ENCODE measurements at regions not wholly inside any gene's neighbourhood (a gene's known extent, or its start where the extent isn't known, plus 50 kb on each side); places are given as distances from the start of the nearest gene placed in this dataset.
"Not testable (repeated sequence)": the region's sequence is repeated elsewhere in the genome, so short reads cannot be mapped to it uniquely, and the experiment has no call there.

DNA sequence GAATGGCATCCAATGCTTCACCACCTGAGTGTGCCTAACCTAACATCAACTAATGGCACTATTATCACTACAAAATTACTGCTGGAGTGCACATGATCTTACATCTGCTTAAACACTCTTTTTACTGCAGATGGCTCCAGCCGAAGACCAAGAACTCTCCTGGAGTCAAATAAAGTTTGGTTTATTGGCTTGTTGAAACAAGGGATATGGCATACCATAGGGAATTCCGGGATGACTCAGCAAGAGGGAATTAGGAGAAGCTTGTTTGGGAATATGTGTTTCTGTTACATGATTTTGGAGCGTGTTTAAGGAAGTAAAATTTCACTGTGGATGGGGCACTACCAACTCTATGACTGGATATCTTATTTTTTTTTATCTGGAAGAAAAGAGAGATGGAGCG is 872.6 kb downstream of the DTWD2 start:
- peak; percentile 35 for DNase-seq (ENCODE audit: unreplicated experiment)
- intact Hi-C loops (cut with micrococcal nuclease): no loop called here
- no peaks in the 10 kb centered on the region for H3K36me3 Mint-ChIP-seq (ENCODE audit: insufficient read depth, unreplicated experiment)
- H3K9me3 Mint-ChIP-seq (ENCODE audit: unreplicated experiment): no peaks in the 10 kb centered on the region
- POLR2A ChIA-PET: no interaction called here
- no TSS peak for BruUV-seq (replicated peaks)
- H3K4me1 Mint-ChIP-seq (ENCODE audit: insufficient read depth, unreplicated experiment): peaks cover 5% of the 10 kb centered on the region
- H3K27ac Mint-ChIP-seq (ENCODE audit: low read depth, unreplicated experiment): no peak overlapping the region
- no peak overlapping the region for H3K4me3 Mint-ChIP-seq (ENCODE audit: unreplicated experiment)
- CTCF ChIA-PET: interaction anchor here (0.6 kb wide), 1 partner anchor 220 kb away, joined by 4 read pairs; no protein-coding TSS in a partner anchor
- TF ChIP-seq, protein P1, sequence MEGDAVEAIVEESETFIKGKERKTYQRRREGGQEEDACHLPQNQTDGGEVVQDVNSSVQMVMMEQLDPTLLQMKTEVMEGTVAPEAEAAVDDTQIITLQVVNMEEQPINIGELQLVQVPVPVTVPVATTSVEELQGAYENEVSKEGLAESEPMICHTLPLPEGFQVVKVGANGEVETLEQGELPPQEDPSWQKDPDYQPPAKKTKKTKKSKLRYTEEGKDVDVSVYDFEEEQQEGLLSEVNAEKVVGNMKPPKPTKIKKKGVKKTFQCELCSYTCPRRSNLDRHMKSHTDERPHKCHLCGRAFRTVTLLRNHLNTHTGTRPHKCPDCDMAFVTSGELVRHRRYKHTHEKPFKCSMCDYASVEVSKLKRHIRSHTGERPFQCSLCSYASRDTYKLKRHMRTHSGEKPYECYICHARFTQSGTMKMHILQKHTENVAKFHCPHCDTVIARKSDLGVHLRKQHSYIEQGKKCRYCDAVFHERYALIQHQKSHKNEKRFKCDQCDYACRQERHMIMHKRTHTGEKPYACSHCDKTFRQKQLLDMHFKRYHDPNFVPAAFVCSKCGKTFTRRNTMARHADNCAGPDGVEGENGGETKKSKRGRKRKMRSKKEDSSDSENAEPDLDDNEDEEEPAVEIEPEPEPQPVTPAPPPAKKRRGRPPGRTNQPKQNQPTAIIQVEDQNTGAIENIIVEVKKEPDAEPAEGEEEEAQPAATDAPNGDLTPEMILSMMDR (IDR thresholded peaks at IDR 0.05; ENCODE audit: unreplicated experiment): no peak
- no peaks in the 10 kb centered on the region for H3K27me3 Mint-ChIP-seq (ENCODE audit: insufficient read depth, unreplicated experiment)

DNA sequence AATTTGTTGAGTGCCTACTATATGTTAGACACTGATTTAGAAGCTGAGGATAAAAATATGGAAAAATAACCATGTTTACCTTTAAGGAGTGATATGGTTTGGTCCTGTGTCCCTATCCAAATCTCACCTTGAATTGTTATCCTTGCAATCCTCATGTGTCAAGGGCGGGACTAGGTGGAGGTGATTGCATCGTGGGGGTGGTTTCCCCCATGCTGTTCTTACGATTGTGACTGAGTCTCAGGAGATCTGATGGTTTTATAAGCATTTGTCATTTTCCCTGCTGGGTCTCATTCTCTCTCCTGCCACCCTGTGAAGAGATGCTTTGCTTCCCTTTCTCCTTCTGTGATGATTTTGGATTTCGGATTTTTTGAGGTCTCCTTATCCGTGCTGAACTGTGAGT is 876.4 kb downstream of the DTWD2 start:
- H3K27me3 Mint-ChIP-seq (ENCODE audit: insufficient read depth, unreplicated experiment): no peaks in the 10 kb centered on the region
- H3K4me1 Mint-ChIP-seq (ENCODE audit: insufficient read depth, unreplicated experiment): peaks cover 5% of the 10 kb centered on the region
- intact Hi-C loops (cut with micrococcal nuclease): no loop called here
- TF ChIP-seq, protein P1 (IDR thresholded peaks at IDR 0.05; ENCODE audit: unreplicated experiment): no peak
- ChIA-PET POLR2A (no interaction called here), CTCF (interaction anchor here (0.6 kb wide), 1 partner anchor 1248 kb away, joined by 4 read pairs; no protein-coding TSS in a partner anchor)
- no peak overlapping the region for H3K4me3 Mint-ChIP-seq (ENCODE audit: unreplicated experiment)
- no peaks in the 10 kb centered on the region for H3K36me3 Mint-ChIP-seq (ENCODE audit: insufficient read depth, unreplicated experiment)
- H3K9me3 Mint-ChIP-seq (ENCODE audit: unreplicated experiment): no peaks in the 10 kb centered on the region
- H3K27ac Mint-ChIP-seq (ENCODE audit: low read depth, unreplicated experiment): no peak overlapping the region
- no TSS peak for BruUV-seq (replicated peaks)
- DNase-seq (ENCODE audit: unreplicated experiment): no peak

DNA sequence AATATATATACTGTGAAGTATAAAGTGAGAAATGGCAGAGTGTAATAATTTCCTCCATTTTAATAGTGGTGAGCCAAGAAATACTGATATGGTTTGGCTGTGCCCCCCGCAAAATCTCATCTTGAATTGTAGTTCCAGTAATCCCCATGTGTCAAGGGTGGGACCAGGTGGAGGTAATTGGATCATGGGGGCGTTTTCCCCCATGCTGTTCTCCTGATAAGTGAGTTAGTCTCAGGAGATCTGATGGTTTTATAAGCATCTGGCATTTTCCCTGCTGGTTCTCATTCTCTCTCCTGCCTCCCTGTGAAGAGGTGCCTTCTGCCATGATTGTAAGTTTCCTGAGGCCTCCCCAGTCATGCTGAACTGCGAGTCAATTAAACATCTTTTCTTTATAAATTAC is 881.1 kb downstream of the DTWD2 start:
- BruUV-seq (replicated peaks); intact Hi-C loops (cut with micrococcal nuclease); H3K4me3 Mint-ChIP-seq (ENCODE audit: unreplicated experiment); DNase-seq (ENCODE audit: unreplicated experiment); POLR2A ChIA-PET; H3K27ac Mint-ChIP-seq (ENCODE audit: low read depth, unreplicated experiment); H3K4me1 Mint-ChIP-seq (ENCODE audit: insufficient read depth, unreplicated experiment); H3K36me3 Mint-ChIP-seq (ENCODE audit: insufficient read depth, unreplicated experiment); H3K27me3 Mint-ChIP-seq (ENCODE audit: insufficient read depth, unreplicated experiment); H3K9me3 Mint-ChIP-seq (ENCODE audit: unreplicated experiment): not testable (repeated sequence)
- CTCF ChIA-PET: interaction anchor here (0.6 kb wide), 1 partner anchor 506 kb away, joined by 3 read pairs; no protein-coding TSS in a partner anchor

DNA sequence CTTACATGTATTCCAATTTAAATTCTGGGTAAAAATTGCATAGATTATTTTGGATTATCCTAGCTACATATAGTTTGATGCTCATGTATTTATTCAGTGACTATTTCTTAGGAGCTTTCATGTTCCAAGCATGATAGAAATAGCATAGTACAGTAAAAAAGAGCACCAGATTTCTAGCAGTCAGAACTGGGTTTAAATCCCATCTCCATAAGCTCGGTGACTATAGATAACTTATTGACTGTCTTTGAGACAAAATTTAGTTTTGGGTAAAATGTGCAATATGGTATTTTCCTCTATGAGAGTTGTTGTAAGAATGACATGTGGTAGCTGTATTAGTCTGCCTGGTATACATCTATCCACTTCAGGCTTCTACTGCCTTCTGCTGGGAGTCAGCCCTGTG is 889.6 kb downstream of the DTWD2 start:
- TF ChIP-seq, protein P1 (IDR thresholded peaks at IDR 0.05; ENCODE audit: unreplicated experiment): no peak
- H3K27ac Mint-ChIP-seq (ENCODE audit: low read depth, unreplicated experiment): no peak overlapping the region
- H3K27me3 Mint-ChIP-seq (ENCODE audit: insufficient read depth, unreplicated experiment): no peaks in the 10 kb centered on the region
- ChIA-PET CTCF (no interaction called here), POLR2A (no interaction called here)
- no peak for DNase-seq (ENCODE audit: unreplicated experiment)
- H3K4me1 Mint-ChIP-seq (ENCODE audit: insufficient read depth, unreplicated experiment): no peaks in the 10 kb centered on the region
- BruUV-seq (replicated peaks): no TSS peak
- H3K36me3 Mint-ChIP-seq (ENCODE audit: insufficient read depth, unreplicated experiment): no peaks in the 10 kb centered on the region
- H3K9me3 Mint-ChIP-seq (ENCODE audit: unreplicated experiment): no peaks in the 10 kb centered on the region
- intact Hi-C loops (cut with micrococcal nuclease): no loop called here
- no peak overlapping the region for H3K4me3 Mint-ChIP-seq (ENCODE audit: unreplicated experiment)

DNA sequence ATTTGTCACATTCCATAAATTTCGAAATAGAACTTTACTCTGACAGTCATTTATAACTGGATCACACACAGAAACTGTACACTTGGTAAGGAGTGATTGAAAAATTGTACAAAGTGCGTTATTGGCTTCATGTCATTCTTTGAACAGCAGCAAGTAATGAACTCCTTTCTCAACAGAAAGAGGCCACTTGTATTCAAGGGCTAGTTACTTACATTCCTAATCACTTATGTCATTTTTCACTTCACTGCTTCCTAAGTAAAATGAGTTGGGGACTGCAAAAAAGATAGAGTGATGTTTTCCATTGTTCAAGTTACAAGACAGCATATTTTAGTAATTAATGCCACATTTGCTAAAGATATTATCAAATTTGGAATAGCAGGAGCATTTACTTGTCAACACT is 893.2 kb downstream of the DTWD2 start:
- H3K4me3 Mint-ChIP-seq (ENCODE audit: unreplicated experiment): no peak overlapping the region
- no peaks in the 10 kb centered on the region for H3K4me1 Mint-ChIP-seq (ENCODE audit: insufficient read depth, unreplicated experiment)
- POLR2A ChIA-PET: no interaction called here
- intact Hi-C loops (cut with micrococcal nuclease): no loop called here
- no peaks in the 10 kb centered on the region for H3K27me3 Mint-ChIP-seq (ENCODE audit: insufficient read depth, unreplicated experiment)
- BruUV-seq (replicated peaks): no TSS peak
- DNase-seq (ENCODE audit: unreplicated experiment): no peak
- TF ChIP-seq, protein P1 (IDR thresholded peaks at IDR 0.05; ENCODE audit: unreplicated experiment): no peak
- CTCF ChIA-PET: interaction anchor here (0.7 kb wide), 1 partner anchor 180 kb away, joined by 3 read pairs; no protein-coding TSS in a partner anchor
- no peak overlapping the region for H3K27ac Mint-ChIP-seq (ENCODE audit: low read depth, unreplicated experiment)
- H3K36me3 Mint-ChIP-seq (ENCODE audit: insufficient read depth, unreplicated experiment): no peaks in the 10 kb centered on the region
- H3K9me3 Mint-ChIP-seq (ENCODE audit: unreplicated experiment): no peaks in the 10 kb centered on the region
